ENCODE measurements at regions not wholly inside any gene's neighbourhood (a gene's known extent, or its start where the extent isn't known, plus 50 kb on each side); places are given as distances from the start of the nearest gene placed in this dataset.

DNA sequence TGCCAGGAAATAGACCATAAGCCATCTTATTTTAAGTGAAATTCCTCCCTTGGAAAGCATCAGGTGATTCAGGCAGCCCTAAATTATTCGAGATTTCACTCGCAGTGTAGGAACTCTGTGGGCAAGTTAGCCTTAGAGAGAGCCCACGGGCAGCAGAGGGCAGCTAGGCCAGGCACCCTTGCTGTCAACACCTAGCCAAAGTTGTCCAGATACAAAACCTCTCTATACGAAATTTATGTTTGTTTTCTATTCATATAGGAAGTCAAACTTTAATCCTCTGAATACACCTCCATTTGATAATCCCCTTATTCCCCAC, 1043.5 kb downstream of the GATA3 start:
- Histone ChIP-seq H3K4me3 (no peak overlapping the region), H3K27me3 (no peaks in the 10 kb centered on the region), H3K27ac (no peak overlapping the region), H3K36me3 (no peaks in the 10 kb centered on the region), H3K4me1 (no peaks in the 10 kb centered on the region), H3K9me3 (no peaks in the 10 kb centered on the region)
- TF ChIP-seq, protein P1, sequence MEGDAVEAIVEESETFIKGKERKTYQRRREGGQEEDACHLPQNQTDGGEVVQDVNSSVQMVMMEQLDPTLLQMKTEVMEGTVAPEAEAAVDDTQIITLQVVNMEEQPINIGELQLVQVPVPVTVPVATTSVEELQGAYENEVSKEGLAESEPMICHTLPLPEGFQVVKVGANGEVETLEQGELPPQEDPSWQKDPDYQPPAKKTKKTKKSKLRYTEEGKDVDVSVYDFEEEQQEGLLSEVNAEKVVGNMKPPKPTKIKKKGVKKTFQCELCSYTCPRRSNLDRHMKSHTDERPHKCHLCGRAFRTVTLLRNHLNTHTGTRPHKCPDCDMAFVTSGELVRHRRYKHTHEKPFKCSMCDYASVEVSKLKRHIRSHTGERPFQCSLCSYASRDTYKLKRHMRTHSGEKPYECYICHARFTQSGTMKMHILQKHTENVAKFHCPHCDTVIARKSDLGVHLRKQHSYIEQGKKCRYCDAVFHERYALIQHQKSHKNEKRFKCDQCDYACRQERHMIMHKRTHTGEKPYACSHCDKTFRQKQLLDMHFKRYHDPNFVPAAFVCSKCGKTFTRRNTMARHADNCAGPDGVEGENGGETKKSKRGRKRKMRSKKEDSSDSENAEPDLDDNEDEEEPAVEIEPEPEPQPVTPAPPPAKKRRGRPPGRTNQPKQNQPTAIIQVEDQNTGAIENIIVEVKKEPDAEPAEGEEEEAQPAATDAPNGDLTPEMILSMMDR (IDR thresholded peaks at IDR 0.05), result no peak
- no peak for TF ChIP-seq POLR2A (IDR thresholded peaks at IDR 0.05)
- DNase-seq, result no peak
- WGBS, 2 donors, result 62 to 67% methylated on average over 4 of the region's 4 CpGs
- intact Hi-C loops (cut with DNase I), result no loop called here

DNA sequence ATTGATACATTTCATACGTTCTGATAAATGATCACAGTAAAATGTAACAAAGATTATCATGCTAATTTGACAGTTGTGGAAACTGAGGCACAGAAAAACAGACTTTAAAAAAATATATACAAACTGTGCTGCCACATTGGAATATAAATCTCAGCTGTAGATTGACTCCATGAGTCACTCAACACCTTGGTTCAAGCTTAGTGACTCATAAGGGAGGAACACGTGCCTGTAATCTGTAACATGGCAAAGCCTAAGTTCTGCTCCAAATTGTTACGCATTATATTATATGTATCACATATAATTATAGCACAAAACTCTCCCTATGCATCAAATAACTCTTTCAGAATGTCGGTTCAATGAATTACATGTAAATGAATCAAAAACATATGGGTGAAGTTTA, 1047.5 kb downstream of the GATA3 start:
- TF ChIP-seq, protein P1 (IDR thresholded peaks at IDR 0.05), result no peak
- no peak for TF ChIP-seq POLR2A (IDR thresholded peaks at IDR 0.05)
- WGBS, 2 donors, result 53 to 56% methylated on average over 4 of the region's 4 CpGs
- intact Hi-C loops (cut with DNase I), result no loop called here
- Histone ChIP-seq H3K27ac (no peak overlapping the region), H3K4me1 (no peaks in the 10 kb centered on the region), H3K36me3 (no peaks in the 10 kb centered on the region), H3K9me3 (no peaks in the 10 kb centered on the region), H3K4me3 (no peak overlapping the region), H3K27me3 (no peaks in the 10 kb centered on the region)
- no peak for DNase-seq

DNA sequence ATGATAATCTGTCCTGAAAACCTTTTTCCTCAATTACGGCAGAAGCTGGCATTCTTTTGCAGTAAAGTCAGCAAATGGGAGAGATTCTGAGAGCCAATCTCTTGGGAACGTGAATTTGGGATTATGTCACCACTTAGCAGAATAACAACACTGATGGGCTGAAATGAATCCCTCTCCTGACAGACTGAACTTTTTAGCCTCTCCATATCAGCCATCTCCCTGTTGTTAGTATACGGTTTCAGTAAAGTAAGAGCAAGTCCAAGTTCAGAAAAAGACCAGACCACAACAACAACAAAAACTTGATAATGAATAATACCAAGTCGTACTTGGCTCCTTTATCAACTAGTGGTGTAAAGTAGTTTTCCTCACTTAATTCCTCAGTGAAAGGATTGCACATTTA, 1048.8 kb downstream of the GATA3 start:
- WGBS, 2 donors, result 54 to 69% methylated on average over 4 of the region's 4 CpGs
- no peak for TF ChIP-seq POLR2A (IDR thresholded peaks at IDR 0.05)
- TF ChIP-seq, protein P1 (IDR thresholded peaks at IDR 0.05), result no peak
- no peak overlapping the region for H3K4me3 ChIP-seq
- intact Hi-C loops (cut with DNase I), result no loop called here
- H3K27ac ChIP-seq, result no peak overlapping the region
- DNase-seq, result no peak
- no peaks in the 10 kb centered on the region for H3K36me3 ChIP-seq
- no peaks in the 10 kb centered on the region for H3K4me1 ChIP-seq
- H3K9me3 ChIP-seq, result no peaks in the 10 kb centered on the region
- no peaks in the 10 kb centered on the region for H3K27me3 ChIP-seq

GRCh38 chr10:9111976-9112375, 1057.5 kb downstream of the GATA3 start:
- 25 to 31% methylated on average over 4 of the region's 4 CpGs for WGBS, 2 donors
- no peaks in the 10 kb centered on the region for H3K9me3 ChIP-seq
- intact Hi-C loops (cut with DNase I), result no loop called here
- no peak overlapping the region for H3K4me3 ChIP-seq
- no peak for DNase-seq
- H3K27ac ChIP-seq, result no peak overlapping the region
- no peaks in the 10 kb centered on the region for H3K4me1 ChIP-seq
- TF ChIP-seq POLR2A (IDR thresholded peaks at IDR 0.05), result no peak
- TF ChIP-seq, protein P1 (IDR thresholded peaks at IDR 0.05), result no peak
- peaks cover 0 to 4% (median 0%) of the 10 kb centered on the region in 4 donors for H3K27me3 ChIP-seq
- H3K36me3 ChIP-seq, result no peaks in the 10 kb centered on the region

DNA sequence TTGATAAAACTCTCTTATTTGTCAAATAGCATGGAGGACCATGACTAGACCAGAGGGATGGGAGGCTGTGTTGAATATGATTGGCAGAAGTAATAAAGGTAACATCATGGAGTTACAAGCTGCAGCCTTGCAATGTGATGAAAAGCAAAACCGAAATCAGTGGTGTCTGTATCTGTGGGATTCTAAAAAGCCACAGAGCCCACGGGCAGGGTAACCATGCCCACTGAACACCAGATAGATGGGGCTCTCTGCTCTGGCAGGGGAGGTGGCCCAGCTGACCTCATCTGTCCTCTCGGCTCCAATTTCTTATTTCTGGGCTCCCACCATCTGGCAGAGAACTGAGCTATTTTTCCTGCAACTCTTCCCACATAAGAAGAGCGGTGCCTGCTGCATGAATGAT, 1072.2 kb downstream of the GATA3 start:
- H3K4me3 ChIP-seq, result no peak overlapping the region
- no peak overlapping the region for H3K27ac ChIP-seq
- no peaks in the 10 kb centered on the region for H3K36me3 ChIP-seq
- DNase-seq, result no peak
- WGBS, 2 donors, result 67% methylated on average over 4 of the region's 4 CpGs
- H3K9me3 ChIP-seq, result no peaks in the 10 kb centered on the region
- intact Hi-C loops (cut with DNase I), result no loop called here
- H3K4me1 ChIP-seq, result no peaks in the 10 kb centered on the region
- H3K27me3 ChIP-seq, result no peaks in the 10 kb centered on the region
- TF ChIP-seq POLR2A (IDR thresholded peaks at IDR 0.05), result no peak
- TF ChIP-seq, protein P1 (IDR thresholded peaks at IDR 0.05), result no peak

Data from esophagus squamous epithelium (tissue), 5 donors.